ENCODE measurements at regions not wholly inside any gene's neighbourhood (a gene's known extent, or its start where the extent isn't known, plus 50 kb on each side); places are given as distances from the start of the nearest gene placed in this dataset.

DNA sequence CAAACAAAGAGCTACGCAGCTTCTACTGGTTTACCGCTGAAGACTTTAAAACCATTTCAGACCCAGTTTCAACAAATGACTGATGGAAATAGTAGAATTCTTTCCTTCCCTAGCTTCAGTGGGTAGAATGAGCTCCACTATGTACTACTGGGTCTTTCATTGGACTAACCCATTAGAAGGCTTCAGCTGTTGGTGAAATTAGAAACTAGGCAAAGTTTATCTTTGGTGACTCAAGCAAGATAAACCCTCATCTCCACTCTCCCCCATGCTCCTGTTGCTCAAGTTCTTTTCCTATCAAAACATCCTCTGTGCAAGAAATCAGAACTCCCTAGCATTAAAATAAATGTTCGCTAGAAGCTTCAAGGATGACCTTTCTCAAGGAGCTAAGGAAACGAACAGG is 159.2 kb downstream of the PAWR start:
- TF ChIP-seq EZH2 (IDR thresholded peaks at IDR 0.05; ENCODE audit: borderline replicate concordance, low read length): no peak
- TF ChIP-seq, protein P1, sequence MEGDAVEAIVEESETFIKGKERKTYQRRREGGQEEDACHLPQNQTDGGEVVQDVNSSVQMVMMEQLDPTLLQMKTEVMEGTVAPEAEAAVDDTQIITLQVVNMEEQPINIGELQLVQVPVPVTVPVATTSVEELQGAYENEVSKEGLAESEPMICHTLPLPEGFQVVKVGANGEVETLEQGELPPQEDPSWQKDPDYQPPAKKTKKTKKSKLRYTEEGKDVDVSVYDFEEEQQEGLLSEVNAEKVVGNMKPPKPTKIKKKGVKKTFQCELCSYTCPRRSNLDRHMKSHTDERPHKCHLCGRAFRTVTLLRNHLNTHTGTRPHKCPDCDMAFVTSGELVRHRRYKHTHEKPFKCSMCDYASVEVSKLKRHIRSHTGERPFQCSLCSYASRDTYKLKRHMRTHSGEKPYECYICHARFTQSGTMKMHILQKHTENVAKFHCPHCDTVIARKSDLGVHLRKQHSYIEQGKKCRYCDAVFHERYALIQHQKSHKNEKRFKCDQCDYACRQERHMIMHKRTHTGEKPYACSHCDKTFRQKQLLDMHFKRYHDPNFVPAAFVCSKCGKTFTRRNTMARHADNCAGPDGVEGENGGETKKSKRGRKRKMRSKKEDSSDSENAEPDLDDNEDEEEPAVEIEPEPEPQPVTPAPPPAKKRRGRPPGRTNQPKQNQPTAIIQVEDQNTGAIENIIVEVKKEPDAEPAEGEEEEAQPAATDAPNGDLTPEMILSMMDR (conservative IDR thresholded peaks at IDR 0.05 in 1 of 2, IDR thresholded peaks at IDR 0.05 in 1 of 2; ENCODE audit: extremely low read depth in 1 of 2, insufficient read depth in 1 of 2, low read depth in 1 of 2, low read length in 2 of 2): no peak

Data from mammary epithelial cell (primary cell).